Non-pigmented ciliary epithelial cell (primary cell): ENCODE measurements at regions not wholly inside any gene's neighbourhood (a gene's known extent, or its start where the extent isn't known, plus 50 kb on each side); places are given as distances from the start of the nearest gene placed in this dataset.

Experiments used
- DNase-seq: peaks from one replicate; pipeline ENCODE4 v3.0.0-alpha.2; 2010; ENCODE audit warnings: low read depth

DNA sequence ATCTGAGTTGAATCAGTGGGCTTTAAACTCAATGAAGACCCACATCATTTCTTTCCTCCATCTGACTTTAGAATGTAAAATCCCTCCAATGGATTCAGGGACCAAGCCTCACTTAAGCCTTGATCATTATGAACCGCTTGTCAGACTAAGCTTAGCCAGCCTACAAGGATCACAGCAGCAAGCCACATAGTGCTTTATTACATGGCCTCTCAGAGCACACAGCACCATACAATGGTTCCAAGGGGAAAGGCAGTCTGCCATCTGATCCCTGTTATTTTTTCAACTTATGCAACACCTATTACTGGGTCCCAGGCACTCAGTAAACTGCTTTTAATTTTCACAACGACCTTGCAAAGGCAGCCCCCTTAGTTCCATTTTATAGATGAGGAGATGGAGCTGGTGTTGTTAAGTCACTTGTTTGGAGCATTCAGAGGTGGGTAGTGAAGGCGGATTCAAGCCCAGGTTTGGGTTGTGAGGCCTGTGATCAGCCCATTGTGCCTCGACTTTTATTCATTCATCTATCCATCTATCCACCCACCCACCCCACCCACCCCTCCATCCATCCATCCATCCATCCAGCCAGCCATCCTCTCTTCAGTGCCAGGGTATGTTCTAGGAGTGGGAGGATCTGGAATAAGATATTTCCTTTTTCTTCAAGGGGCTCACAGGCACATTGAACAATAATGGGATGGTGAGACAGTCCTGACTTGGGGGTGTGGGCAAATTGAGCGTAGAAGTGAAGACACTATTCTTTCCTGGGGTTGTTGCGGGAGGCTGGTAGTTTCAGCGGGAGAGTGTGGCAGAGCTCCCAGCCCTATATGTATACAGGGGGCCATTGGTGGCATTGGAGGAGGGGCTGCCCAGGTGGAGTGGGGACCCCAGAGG is 141.2 kb downstream of the MYCN start:
- no peak for DNase-seq

DNA sequence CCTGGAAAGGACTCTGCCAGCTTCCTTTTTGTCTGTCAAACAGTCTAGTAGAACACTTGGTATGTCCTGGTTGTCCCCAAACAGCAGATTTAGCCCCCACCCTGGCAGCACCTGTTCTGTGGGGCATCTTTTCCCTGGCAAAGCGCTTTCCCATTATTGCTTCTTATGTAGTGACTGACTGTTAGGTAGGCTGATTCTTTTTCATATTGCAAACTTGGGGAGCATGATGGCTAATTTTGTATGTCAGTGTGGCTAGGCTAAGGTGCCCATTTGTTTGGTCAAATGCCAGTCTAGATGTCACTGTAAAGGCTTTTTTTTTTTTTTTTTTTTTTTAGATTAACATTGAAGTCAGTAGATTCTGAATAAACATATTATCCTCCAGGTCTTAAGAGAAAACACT is 140.2 kb downstream of the MYCN start:
- DNase-seq = no peak

DNA sequence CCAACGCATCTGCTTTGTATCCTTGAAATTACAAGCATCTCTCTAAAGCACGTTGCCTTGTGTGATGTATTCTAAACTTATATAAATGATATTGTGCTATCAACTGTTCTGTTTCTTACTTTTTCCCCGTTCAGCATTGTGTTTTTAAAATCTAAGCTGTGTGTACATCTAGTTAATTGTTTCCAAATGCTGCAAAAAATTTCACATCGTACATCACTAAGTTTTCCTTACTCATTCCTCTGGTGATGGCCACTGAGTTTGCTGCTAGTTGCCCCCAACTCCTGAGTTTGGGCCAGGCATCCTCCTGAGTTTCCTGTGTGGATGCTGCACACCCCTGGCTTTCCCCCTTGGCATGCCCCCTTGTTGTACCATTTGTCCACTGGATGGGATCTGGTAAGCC is 139.7 kb downstream of the MYCN start:
- no peak for DNase-seq

DNA sequence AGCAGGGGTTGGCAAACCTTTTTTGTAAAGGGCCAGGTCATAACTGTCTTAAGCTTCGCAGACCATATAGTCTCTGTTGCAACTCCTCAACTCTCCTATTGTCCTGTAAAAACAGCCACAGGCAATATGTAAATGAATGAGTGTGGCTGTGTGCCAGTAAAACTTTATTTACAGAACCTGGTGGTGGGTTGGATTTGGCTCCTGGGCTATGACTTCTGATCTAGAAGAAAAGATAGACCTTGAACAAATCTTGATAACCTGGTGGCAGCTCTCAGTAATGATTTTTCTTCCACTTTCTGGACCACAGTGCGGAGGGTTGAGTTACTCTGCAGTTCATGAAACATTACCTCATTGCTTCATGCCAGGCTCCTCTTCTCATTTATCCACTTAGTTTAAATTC is 139.3 kb downstream of the MYCN start:
- no peak for DNase-seq

DNA sequence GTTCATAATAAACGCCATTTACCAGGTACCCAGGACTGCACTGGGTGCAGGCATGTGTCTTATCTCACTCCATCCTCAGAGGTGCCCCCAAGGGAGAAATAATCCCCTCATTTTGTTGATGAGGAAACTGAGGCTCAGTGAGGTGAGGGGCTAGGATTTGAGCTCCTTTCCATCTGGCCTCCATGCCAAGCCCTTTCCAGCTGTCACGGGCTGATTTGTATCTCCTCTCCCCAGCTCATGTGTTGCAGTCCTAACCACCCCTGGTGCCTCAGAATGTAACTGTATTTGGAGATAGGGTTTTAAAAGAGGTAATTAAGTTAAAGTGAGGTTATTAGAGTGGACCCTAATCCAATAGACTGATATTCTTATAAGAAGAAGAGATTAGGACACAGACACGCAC is 137.3 kb downstream of the MYCN start:
- no peak for DNase-seq

DNA sequence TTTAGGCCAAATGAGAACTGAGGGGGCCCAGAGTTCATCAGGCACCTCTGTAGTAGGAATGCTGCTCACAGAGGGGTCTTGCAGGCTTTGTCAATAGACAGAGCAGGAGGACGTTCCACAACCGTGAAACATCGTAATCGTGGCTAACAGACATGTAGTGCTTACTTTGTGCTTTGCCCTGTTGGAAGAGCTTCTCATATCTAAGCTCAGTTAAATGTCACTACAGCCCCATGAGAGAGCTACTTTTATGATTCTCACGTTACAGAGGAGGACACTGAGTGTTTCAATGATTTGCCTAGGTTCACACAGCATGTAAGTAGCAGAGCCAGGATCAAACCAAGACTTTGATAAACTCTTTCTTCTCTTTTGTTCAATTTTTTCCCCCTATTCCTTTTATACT is 136.6 kb downstream of the MYCN start:
- DNase-seq = no peak

DNA sequence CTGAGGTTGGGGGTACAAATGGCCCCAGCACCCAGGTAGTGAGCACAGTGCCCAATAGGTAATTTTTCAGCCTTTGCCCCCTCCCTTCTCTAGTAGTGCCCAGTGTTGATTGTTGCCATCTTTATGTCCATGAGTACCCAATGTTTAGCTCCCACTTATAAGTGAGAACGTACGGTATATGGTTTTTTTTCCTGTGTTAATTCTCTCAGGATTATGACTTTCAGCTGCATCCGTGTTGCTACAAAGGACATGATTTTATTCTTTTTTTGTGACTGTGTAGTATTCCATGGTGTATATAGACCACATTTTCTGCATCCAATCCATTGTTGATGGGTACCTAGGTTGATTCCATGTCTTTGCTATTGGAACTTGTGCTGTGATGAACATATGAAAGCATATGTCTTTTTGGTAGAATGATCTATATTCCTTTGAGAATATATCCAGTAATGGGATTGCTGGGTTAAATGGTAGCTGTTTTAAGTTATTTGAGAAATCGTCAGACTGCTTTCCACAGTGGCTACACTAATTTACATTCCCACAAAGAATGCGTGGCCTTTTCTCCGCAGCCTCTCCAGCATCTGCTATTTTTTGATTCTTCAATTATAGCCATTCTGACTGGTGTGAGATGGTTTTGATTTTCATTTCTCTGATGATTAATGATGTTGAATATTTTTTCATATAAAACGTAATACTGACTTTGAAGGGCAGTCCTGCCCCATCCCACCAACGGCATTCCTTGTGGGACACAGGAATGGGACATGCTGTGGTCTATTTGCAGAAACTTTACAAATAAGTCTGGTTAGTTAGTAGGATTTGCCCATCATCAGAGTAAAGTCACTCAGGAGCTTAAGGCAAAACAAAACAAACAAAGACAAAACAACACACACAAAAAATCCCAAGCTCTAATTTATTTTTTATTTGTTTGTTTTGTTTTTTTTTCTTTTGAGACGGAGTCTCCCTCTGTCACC is 135.0 kb downstream of the MYCN start:
- DNase-seq = no peak

DNA sequence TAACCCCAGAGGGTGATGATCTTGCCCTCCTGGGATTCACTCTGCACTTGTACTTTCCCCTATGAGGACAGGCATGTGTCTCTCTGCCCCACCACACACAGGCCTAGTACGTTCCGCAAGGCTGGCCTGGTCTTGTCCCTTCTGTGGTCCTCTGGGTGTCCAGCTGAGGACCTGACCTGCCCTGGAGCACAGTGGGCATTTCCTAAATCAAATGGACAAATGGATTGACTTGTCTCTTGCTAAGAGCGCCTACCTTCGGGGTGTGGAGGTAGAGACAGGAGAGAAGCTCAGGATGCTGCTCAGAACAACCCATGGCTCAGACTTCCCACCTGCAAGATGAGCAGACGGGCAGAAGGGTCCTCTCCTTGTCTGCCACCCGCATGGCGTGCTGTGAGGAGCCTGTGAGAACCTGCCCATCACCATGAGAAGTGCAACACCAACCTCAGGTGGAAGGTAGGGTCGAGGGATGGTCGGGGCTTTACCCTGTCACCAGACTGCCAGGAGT is 133.6 kb downstream of the MYCN start:
- no peak for DNase-seq

- no peak for DNase-seq
These were observed 133.1 kb downstream of the MYCN start for GRCh38 chr2:16073471-16073870.

GRCh38 chr2:16072638-16073290 is 132.4 kb downstream of the MYCN start:
- DNase-seq = no peak

- DNase-seq = no peak
These were observed 131.7 kb downstream of the MYCN start for GRCh38 chr2:16071865-16072637.

- no peak for DNase-seq
These were observed 130.9 kb downstream of the MYCN start for GRCh38 chr2:16071039-16071864.

DNA sequence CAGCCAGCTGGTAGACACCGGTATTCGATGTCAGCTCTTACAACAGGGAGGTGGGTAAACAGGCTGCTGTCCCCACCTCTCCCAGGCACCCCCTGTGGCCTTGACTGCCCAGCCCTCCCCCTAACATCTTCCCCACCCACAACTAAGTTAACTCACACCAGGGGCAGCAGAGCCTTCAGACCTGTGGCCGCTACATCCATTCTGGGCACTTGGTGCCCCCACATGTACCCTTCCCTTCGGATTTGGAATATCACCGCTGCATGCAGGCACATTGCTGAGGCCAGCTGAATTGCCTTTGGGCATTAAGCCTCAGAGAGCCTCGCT is 130.3 kb downstream of the MYCN start:
- DNase-seq = no peak

GRCh38 chr2:16069933-16070647 is 129.7 kb downstream of the MYCN start:
- no peak for DNase-seq

GRCh38 chr2:16069663-16069932 is 129.2 kb downstream of the MYCN start:
- DNase-seq = no peak

- no peak for DNase-seq
These were observed 128.2 kb downstream of the MYCN start for GRCh38 chr2:16068552-16068940.

DNA sequence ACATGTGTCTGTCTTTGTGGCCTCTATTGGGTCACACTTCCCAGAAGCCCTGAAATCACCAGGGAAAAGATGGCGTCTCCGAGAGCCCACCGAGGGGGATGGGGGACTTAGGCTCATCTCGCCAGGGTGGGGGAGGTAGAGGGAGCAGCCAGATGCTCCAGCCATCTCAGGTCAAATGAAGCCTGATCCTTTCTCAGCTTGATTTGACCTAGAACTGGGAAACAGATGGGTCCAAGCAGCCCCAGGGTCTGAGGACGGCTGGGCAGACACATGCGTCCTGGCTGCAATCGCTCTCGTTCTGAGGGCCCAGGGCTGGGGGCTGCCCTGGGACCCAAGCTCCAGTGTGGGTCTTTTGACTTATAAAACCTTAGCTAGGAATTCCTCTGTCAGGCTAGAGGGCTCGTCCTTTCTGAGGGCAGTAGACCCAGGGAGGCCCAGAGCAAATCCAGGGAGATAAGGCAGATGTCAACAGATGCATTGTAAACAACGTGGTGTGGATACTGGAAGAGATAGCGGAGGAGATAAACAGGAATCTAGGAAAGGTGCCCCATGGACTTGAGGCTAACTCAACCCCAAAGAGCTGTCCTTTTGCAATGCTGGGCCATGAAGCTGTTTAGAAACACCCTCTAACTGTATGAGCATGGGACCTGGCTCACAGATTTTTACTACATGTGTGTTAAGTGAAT is 127.7 kb downstream of the MYCN start:
- DNase-seq = no peak

DNA sequence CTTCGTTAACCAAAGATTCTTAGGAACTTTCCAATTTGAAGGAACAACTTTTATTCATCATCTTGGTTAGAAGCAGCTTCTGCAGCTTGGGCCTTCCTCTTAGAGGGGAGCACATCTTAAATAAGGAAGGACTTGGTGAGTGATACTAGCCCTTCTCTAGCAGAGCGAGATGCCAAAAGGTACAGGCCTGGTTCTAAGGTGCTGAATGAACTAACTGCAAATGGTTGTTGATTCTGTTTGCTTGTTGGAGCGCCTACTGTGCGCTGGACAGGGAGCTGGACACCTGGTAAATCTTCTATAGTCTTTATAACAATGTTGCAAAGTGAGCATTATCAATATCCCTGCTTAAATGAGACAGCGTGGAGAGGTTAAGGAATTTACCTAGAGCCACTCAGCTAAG is 127.1 kb downstream of the MYCN start:
- DNase-seq = no peak

DNA sequence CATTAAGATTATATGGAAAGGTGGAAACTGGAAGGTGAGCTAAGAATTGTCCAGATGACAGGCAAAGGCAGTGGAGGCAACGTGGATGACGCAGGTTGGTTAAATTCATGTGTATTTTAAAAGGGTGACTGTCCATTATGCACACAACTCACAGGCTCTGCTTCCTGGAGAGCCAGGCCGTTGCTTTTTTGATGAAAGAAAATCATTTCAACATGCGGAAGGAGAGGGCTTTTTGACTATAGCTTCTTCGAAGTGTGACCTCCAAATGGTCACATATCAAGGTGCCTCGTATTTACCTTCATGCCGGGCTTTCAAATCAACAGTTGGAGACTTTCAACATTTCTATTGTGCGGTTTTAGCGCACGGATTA is 126.7 kb downstream of the MYCN start:
- DNase-seq = no peak
